Ovary (tissue), 3 donors: ENCODE measurements at regions not wholly inside any gene's neighbourhood (a gene's known extent, or its start where the extent isn't known, plus 50 kb on each side); places are given as distances from the start of the nearest gene placed in this dataset.

Experiments
- EP300 ChIP-seq: sonication (generic); formaldehyde crosslinking; IDR thresholded peaks from one replicate; pipeline ENCODE4 v1.6.1; 2017; ENCODE audit warnings: antibody characterized with exemption
- TF ChIP-seq, protein P1 (sequence below), 3 donors: fragments of 450-650 bp in 2 of 3; fragments of 200-600 bp in 1 of 3; IDR thresholded peaks; one replicate each; pipeline versions ENCODE4 v1.5.1 to v1.8.0; 2016 to 2022; ENCODE audit warnings: antibody characterized with exemption in 3 of 3, mild to moderate bottlenecking in 1 of 3
- donor health status: DM: no; HTN: no; CAD: no.

DNA sequence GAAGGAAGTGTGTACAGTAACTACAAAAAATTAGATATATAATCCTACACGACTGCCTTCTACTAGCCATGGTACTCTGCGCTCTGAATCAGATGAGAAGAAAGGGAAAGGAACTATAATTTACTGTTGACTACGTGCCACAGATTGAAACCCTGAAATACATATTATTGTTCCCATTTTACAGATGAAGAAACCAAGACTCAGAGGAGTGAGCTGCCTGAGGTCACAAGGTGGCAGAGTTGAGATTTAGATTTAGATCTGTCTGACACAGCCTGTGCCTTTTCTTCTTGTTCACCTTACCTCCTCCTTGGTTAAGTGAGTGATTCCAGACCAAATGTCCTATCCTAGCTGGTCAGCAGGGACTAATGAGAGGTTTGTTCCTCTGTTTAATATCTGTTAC is 61.6 kb upstream of the OR4E1 start:
- TF ChIP-seq, protein P1, sequence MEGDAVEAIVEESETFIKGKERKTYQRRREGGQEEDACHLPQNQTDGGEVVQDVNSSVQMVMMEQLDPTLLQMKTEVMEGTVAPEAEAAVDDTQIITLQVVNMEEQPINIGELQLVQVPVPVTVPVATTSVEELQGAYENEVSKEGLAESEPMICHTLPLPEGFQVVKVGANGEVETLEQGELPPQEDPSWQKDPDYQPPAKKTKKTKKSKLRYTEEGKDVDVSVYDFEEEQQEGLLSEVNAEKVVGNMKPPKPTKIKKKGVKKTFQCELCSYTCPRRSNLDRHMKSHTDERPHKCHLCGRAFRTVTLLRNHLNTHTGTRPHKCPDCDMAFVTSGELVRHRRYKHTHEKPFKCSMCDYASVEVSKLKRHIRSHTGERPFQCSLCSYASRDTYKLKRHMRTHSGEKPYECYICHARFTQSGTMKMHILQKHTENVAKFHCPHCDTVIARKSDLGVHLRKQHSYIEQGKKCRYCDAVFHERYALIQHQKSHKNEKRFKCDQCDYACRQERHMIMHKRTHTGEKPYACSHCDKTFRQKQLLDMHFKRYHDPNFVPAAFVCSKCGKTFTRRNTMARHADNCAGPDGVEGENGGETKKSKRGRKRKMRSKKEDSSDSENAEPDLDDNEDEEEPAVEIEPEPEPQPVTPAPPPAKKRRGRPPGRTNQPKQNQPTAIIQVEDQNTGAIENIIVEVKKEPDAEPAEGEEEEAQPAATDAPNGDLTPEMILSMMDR (IDR thresholded peaks at IDR 0.05), result no peak
- no peak for TF ChIP-seq EP300
